Neural progenitor cell (in vitro differentiated cells): ENCODE measurements at regions not wholly inside any gene's neighbourhood (a gene's known extent, or its start where the extent isn't known, plus 50 kb on each side); places are given as distances from the start of the nearest gene placed in this dataset.

Experiments
- EZH2 ChIP-seq: fragments of 200-600 bp; sonication (generic); IDR thresholded peaks from 2 replicates; pipeline ENCODE4 v1.6.1; 2017; ENCODE audit warnings: antibody characterized with exemption, mild to moderate bottlenecking, moderate library complexity
- EZH2phosphoT487 ChIP-seq: fragments of 200-600 bp; sonication (generic); IDR thresholded peaks from 2 replicates; pipeline ENCODE4 v1.6.1; 2017; ENCODE audit warnings: antibody characterized with exemption
- TF ChIP-seq, protein P1 (sequence below): fragments of 200-600 bp; sonication (generic); IDR thresholded peaks from 2 replicates; pipeline ENCODE4 v1.5.1; 2017; ENCODE audit warnings: antibody characterized with exemption, mild to moderate bottlenecking

DNA sequence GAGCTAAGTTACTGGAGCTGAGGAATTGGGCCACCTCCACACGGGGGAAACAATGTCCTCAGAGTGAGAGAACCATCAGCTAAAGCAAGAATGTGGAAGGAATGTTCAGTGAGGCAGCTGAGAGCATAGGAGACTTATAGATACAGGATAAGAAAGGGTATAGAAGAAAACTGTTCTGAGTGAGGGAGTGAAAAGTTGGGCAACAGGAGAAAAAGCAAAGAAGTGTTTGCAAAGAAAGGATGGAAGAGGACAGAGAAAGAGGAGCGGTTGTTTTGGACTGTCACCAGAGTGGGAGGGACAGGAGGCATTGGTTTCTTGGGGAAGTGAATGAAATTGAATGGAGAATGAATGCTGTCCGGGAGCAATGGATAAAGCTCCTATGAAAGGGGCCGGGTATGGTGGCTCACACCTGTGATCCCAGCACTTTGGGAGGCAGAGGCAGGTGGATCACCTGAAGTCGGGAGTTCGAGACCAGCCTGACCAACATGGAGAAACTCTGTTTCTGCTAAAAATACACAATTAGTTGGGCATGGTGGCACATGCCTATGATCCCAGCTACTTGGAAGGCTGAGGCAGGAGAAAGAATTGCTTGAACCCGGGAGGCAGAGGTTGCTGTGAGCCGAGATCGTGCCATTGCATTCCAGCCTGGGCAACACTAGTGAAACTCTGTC lies 296.5 kb downstream of the ADGB start:
- TF ChIP-seq, protein P1, sequence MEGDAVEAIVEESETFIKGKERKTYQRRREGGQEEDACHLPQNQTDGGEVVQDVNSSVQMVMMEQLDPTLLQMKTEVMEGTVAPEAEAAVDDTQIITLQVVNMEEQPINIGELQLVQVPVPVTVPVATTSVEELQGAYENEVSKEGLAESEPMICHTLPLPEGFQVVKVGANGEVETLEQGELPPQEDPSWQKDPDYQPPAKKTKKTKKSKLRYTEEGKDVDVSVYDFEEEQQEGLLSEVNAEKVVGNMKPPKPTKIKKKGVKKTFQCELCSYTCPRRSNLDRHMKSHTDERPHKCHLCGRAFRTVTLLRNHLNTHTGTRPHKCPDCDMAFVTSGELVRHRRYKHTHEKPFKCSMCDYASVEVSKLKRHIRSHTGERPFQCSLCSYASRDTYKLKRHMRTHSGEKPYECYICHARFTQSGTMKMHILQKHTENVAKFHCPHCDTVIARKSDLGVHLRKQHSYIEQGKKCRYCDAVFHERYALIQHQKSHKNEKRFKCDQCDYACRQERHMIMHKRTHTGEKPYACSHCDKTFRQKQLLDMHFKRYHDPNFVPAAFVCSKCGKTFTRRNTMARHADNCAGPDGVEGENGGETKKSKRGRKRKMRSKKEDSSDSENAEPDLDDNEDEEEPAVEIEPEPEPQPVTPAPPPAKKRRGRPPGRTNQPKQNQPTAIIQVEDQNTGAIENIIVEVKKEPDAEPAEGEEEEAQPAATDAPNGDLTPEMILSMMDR, result no peak
- TF ChIP-seq EZH2 (no peak), EZH2phosphoT487 (no peak)
